T-helper 2 cell treated with Interferon-gamma antibody and Interleukin-4, amounts not matched to agents 5 μg/mL and 100 μg/mL, for 36 hours (primary cell): ENCODE measurements at regions not wholly inside any gene's neighbourhood (a gene's known extent, or its start where the extent isn't known, plus 50 kb on each side); places are given as distances from the start of the nearest gene placed in this dataset.
A peak's percentile ranks its signal among the peaks of the same experiment; 100 is the strongest.

Experiments used
- DNase-seq: peaks from one replicate; pipeline ENCODE4 v3.0.0; 2021; ENCODE audit warnings: low spot score
- H3K27ac Mint-ChIP-seq: one replicate; pipeline ENCODE4 v1.8.0; 2021; ENCODE audit warnings: mild to moderate bottlenecking, mixed read lengths
- H3K27me3 Mint-ChIP-seq: one replicate; pipeline ENCODE4 v1.8.0; 2021; ENCODE audit warnings: low read depth, mixed read lengths
- H3K36me3 Mint-ChIP-seq: one replicate; pipeline ENCODE4 v1.8.0; 2021; ENCODE audit warnings: low read depth, mixed read lengths
- H3K4me1 Mint-ChIP-seq: one replicate; pipeline ENCODE4 v1.8.0; 2021; ENCODE audit warnings: low read depth, mixed read lengths
- H3K4me3 Mint-ChIP-seq: one replicate; pipeline ENCODE4 v1.8.0; 2022; ENCODE audit warnings: mild to moderate bottlenecking, moderate library complexity, mixed read lengths
- H3K9me3 Mint-ChIP-seq: one replicate; pipeline ENCODE4 v1.8.0; 2021; ENCODE audit warnings: mixed read lengths

DNA sequence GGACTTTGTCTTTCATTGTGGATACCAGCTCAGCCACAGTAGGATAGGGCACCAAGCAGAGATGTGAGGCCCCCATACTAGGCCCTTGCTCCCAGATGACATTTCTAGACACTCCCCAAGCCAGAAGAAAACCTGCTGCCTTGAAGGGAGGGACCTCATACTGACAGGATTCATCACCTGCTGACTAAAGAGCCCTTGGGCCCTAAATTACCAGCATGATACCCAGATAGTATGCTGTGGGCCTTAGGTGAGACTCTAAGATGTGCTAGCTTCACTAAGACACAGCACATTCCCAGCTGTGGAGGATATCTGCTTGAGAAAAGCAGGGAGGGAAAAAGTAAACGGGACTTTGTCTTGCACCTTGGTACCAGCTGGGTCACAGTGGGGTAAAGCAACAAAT, 324.0 kb downstream of the TBL1XR1 start:
- DNase-seq: no peak
- Mint-ChIP-seq H3K9me3 (no peaks in the 10 kb centered on the region), H3K27ac (no peak overlapping the region), H3K4me3 (no peak overlapping the region), H3K27me3 (no peaks in the 10 kb centered on the region), H3K4me1 (peaks cover 5% of the 10 kb centered on the region), H3K36me3 (no peaks in the 10 kb centered on the region)

DNA sequence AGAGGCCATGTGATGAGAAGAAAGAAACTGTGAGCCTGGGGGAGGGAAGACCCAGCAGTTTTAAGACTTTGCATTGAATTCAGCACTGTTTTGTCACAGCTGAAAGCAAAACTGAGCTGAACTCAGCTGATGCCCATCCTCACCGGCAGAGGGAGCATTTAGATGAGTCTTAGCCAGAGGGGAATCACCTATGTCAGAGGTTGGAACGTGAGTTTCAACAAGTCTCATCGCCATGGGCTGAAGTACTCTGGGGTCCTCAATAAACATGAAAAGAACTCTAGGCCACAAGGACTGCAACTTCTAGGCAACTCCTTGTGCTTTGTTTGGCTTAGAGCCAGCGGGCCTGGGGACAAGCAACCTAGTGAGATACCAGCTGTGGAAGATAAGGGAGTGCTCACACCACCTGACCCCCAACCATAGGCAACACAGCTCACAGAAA, 324.5 kb downstream of the TBL1XR1 start:
- Mint-ChIP-seq H3K36me3 (no peaks in the 10 kb centered on the region), H3K4me1 (peaks cover 5% of the 10 kb centered on the region), H3K9me3 (no peaks in the 10 kb centered on the region), H3K4me3 (no peak overlapping the region), H3K27me3 (no peaks in the 10 kb centered on the region), H3K27ac (no peak overlapping the region)
- peak; percentile 29 for DNase-seq

GRCh38 chr3:176870451-176870850, 326.8 kb downstream of the TBL1XR1 start:
- Mint-ChIP-seq H3K27me3 (no peaks in the 10 kb centered on the region), H3K27ac (no peak overlapping the region), H3K9me3 (no peaks in the 10 kb centered on the region), H3K36me3 (no peaks in the 10 kb centered on the region), H3K4me3 (no peak overlapping the region), H3K4me1 (peaks cover 5% of the 10 kb centered on the region)
- no peak for DNase-seq

GRCh38 chr3:176867681-176868663, 329.3 kb downstream of the TBL1XR1 start:
- DNase-seq: no peak
- Mint-ChIP-seq H3K36me3 (no peaks in the 10 kb centered on the region), H3K27me3 (peaks cover 2% of the 10 kb centered on the region), H3K4me3 (no peak overlapping the region), H3K27ac (no peak overlapping the region), H3K9me3 (no peaks in the 10 kb centered on the region), H3K4me1 (peaks cover 5% of the 10 kb centered on the region)

GRCh38 chr3:176861137-176861536, 336.1 kb downstream of the TBL1XR1 start:
- Mint-ChIP-seq H3K36me3 (no peaks in the 10 kb centered on the region), H3K9me3 (no peaks in the 10 kb centered on the region), H3K4me1 (no peaks in the 10 kb centered on the region), H3K27ac (no peak overlapping the region), H3K27me3 (peaks cover 2% of the 10 kb centered on the region), H3K4me3 (no peak overlapping the region)
- DNase-seq: no peak

DNA sequence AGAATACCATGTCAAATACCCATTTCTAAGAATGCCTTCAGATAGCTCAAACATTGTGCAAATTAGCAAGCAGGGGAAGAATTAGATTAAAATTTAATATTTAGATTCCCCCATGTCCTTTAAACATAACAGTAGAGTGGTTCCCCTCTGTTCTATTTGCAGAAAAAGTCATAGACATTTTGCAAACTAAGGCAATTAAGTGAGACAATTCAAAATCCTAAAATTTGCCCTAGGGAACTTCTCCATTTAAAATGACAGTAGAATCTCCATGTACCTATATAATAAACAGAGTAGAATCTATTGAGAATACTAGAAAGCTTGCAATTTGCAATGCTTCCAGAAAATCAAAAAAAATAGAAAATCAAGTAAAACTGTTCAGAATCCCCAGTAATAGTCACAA, 340.6 kb downstream of the TBL1XR1 start:
- no peak overlapping the region for H3K4me3 Mint-ChIP-seq
- no peaks in the 10 kb centered on the region for H3K9me3 Mint-ChIP-seq
- H3K36me3 Mint-ChIP-seq: no peaks in the 10 kb centered on the region
- DNase-seq: no peak
- peaks cover 5% of the 10 kb centered on the region for H3K27me3 Mint-ChIP-seq
- H3K4me1 Mint-ChIP-seq: no peaks in the 10 kb centered on the region
- H3K27ac Mint-ChIP-seq: no peak overlapping the region

GRCh38 chr3:176855901-176856486, 341.3 kb downstream of the TBL1XR1 start:
- DNase-seq: no peak
- Mint-ChIP-seq H3K27me3 (peaks cover 5% of the 10 kb centered on the region), H3K4me3 (no peak overlapping the region), H3K9me3 (no peaks in the 10 kb centered on the region), H3K36me3 (no peaks in the 10 kb centered on the region), H3K27ac (no peak overlapping the region), H3K4me1 (no peaks in the 10 kb centered on the region)

DNA sequence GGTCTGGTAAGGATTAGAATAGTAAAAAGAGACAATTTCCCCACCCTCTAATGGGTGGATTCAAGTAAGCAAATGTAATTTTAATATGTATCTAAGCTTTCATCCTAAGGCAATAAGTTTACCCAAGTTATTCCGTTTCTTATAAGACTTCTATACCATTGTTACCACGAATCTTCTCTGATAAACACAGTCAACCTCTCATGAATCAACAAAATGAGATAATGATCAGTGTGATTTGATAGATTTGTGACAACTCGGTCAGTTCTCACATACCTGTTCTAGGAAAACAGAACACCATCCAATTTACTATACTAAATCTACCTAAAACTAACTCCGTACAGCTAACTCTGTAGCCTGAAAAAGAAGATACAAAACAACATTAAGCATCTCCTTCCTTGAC, 342.1 kb downstream of the TBL1XR1 start:
- no peak for DNase-seq
- H3K27me3 Mint-ChIP-seq: peaks cover 5% of the 10 kb centered on the region
- no peak overlapping the region for H3K4me3 Mint-ChIP-seq
- no peaks in the 10 kb centered on the region for H3K9me3 Mint-ChIP-seq
- H3K27ac Mint-ChIP-seq: no peak overlapping the region
- H3K4me1 Mint-ChIP-seq: no peaks in the 10 kb centered on the region
- no peaks in the 10 kb centered on the region for H3K36me3 Mint-ChIP-seq

GRCh38 chr3:176850498-176850897, 346.8 kb downstream of the TBL1XR1 start:
- no peaks in the 10 kb centered on the region for H3K36me3 Mint-ChIP-seq
- no peaks in the 10 kb centered on the region for H3K4me1 Mint-ChIP-seq
- no peak overlapping the region for H3K27ac Mint-ChIP-seq
- DNase-seq: no peak
- peaks cover 5% of the 10 kb centered on the region for H3K27me3 Mint-ChIP-seq
- no peaks in the 10 kb centered on the region for H3K9me3 Mint-ChIP-seq
- no peak overlapping the region for H3K4me3 Mint-ChIP-seq

GRCh38 chr3:176848431-176849214, 348.7 kb downstream of the TBL1XR1 start:
- Mint-ChIP-seq H3K9me3 (no peaks in the 10 kb centered on the region), H3K27me3 (peaks cover under 1% of the 10 kb centered on the region), H3K27ac (no peak overlapping the region), H3K4me1 (no peaks in the 10 kb centered on the region), H3K36me3 (no peaks in the 10 kb centered on the region), H3K4me3 (no peak overlapping the region)
- DNase-seq: no peak

DNA sequence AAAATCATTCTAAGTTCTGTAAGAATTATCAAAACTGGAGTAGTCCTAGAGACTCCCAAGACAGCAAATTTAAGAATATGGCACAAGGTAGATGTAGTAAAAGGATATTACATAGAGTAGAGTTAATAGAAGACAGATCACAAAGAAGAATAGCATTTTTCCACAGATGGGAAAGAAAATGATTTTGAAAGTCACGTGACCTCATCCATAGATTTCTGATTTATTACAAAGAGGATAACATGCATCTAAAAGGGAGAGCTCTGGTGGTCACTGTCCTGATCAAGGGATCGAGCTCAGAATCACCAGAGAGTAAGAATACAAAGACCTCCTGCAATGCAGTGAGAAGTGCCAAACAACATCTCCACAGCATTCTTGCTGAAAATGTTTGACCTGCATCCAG, 354.4 kb downstream of the TBL1XR1 start:
- Mint-ChIP-seq H3K9me3 (no peaks in the 10 kb centered on the region), H3K27me3 (no peaks in the 10 kb centered on the region), H3K27ac (no peak overlapping the region)

GRCh38 chr3:176840641-176841286, 356.5 kb downstream of the TBL1XR1 start:
- no peak overlapping the region for H3K27ac Mint-ChIP-seq
- H3K4me1 Mint-ChIP-seq: no peaks in the 10 kb centered on the region
- no peaks in the 10 kb centered on the region for H3K9me3 Mint-ChIP-seq
- H3K36me3 Mint-ChIP-seq: no peaks in the 10 kb centered on the region
- H3K27me3 Mint-ChIP-seq: no peaks in the 10 kb centered on the region
- no peak overlapping the region for H3K4me3 Mint-ChIP-seq
- DNase-seq: no peak

More for the DNA sequence above, 354.4 kb downstream of the TBL1XR1 start:
- Mint-ChIP-seq H3K4me1 (no peaks in the 10 kb centered on the region), H3K4me3 (no peak overlapping the region), H3K36me3 (no peaks in the 10 kb centered on the region)
- DNase-seq: no peak

- Mint-ChIP-seq H3K27me3 (no peaks in the 10 kb centered on the region), H3K4me3 (no peak overlapping the region), H3K36me3 (no peaks in the 10 kb centered on the region), H3K4me1 (no peaks in the 10 kb centered on the region), H3K27ac (no peak overlapping the region), H3K9me3 (no peaks in the 10 kb centered on the region)
- no peak for DNase-seq
These were observed 357.4 kb downstream of the TBL1XR1 start for GRCh38 chr3:176839901-176840300.
